Left hindlimb (tissue), 1 donor: ENCODE measurements at regions not wholly inside any gene's neighbourhood (a gene's known extent, or its start where the extent isn't known, plus 50 kb on each side); places are given as distances from the start of the nearest gene placed in this dataset.
"Not testable (repeated sequence)": the region's sequence is repeated elsewhere in the genome, so short reads cannot be mapped to it uniquely, and the experiment has no call there.

Experiments
- DNase-seq: peaks from one replicate; pipeline ENCODE4 v3.0.0-alpha.2; 2018

GRCh38 chr17:70375813-70376770 lies 206.8 kb downstream of the KCNJ2 start:
- DNase-seq: no peak

GRCh38 chr17:70377654-70378053 lies 208.3 kb downstream of the KCNJ2 start:
- DNase-seq: no peak

- no peak for DNase-seq
These were observed 208.7 kb downstream of the KCNJ2 start for GRCh38 chr17:70378076-70378475.

- DNase-seq: no peak
These were observed 210.6 kb downstream of the KCNJ2 start for GRCh38 chr17:70379945-70380344.

GRCh38 chr17:70381916-70382315 lies 212.6 kb downstream of the KCNJ2 start:
- DNase-seq: not testable (repeated sequence)

- DNase-seq: no peak
These were observed 219.0 kb downstream of the KCNJ2 start for GRCh38 chr17:70388326-70388725.

- DNase-seq: not testable (repeated sequence)
These were observed 220.0 kb downstream of the KCNJ2 start for GRCh38 chr17:70389232-70389757.

- DNase-seq: no peak
These were observed 220.7 kb downstream of the KCNJ2 start for GRCh38 chr17:70390049-70390448.

GRCh38 chr17:70394473-70395232 lies 225.3 kb downstream of the KCNJ2 start:
- DNase-seq: no peak

- no peak for DNase-seq
These were observed 236.3 kb downstream of the KCNJ2 start for GRCh38 chr17:70405492-70406220.

- DNase-seq: no peak
These were observed 238.2 kb downstream of the KCNJ2 start for GRCh38 chr17:70407506-70407905.

- DNase-seq: no peak
These were observed 239.4 kb downstream of the KCNJ2 start for GRCh38 chr17:70408768-70409167.

- DNase-seq: no peak
These were observed 245.0 kb downstream of the KCNJ2 start for GRCh38 chr17:70414300-70414699.

GRCh38 chr17:70420861-70421445 lies 251.6 kb downstream of the KCNJ2 start:
- no peak for DNase-seq

- DNase-seq: no peak
These were observed 253.5 kb downstream of the KCNJ2 start for GRCh38 chr17:70422862-70423261.

- no peak for DNase-seq
These were observed 254.2 kb downstream of the KCNJ2 start for GRCh38 chr17:70423562-70423961.

- DNase-seq: no peak
These were observed 257.4 kb downstream of the KCNJ2 start for GRCh38 chr17:70426752-70427151.

- DNase-seq: no peak
These were observed 265.5 kb downstream of the KCNJ2 start for GRCh38 chr17:70434536-70435490.

- no peak for DNase-seq
These were observed 268.3 kb downstream of the KCNJ2 start for GRCh38 chr17:70437656-70438055.

- no peak for DNase-seq
These were observed 277.1 kb downstream of the KCNJ2 start for GRCh38 chr17:70446446-70446845.

GRCh38 chr17:70447588-70447987 lies 278.3 kb downstream of the KCNJ2 start:
- no peak for DNase-seq
